Calu3 (cell line): ENCODE measurements at regions not wholly inside any gene's neighbourhood (a gene's known extent, or its start where the extent isn't known, plus 50 kb on each side); places are given as distances from the start of the nearest gene placed in this dataset.
"Not testable (repeated sequence)": the region's sequence is repeated elsewhere in the genome, so short reads cannot be mapped to it uniquely, and the experiment has no call there.

Source experiments
- BruUV-seq: library from RNA; stranded (reverse); fragments of 400-500 nt; replicated peaks from 2 replicates; lab custom pipeline; 2021; lab: Mats Ljungman, UMichigan
- CTCF ChIA-PET: fragments of 300-600 bp; sonication (Branson Sonifier 250); formaldehyde crosslinking; loops from one replicate; lab custom pipeline; 2022; ENCODE audit warnings: antibody characterized with exemption; lab: Charles Lee
- DNase-seq: peaks from one replicate; pipeline ENCODE4 v3.0.0; 2022
- H3K27ac Mint-ChIP-seq: one replicate; pipeline ENCODE4 v1.8.0; 2022; ENCODE audit warnings: mixed read lengths; ENCODE audit not compliant: unreplicated experiment
- H3K27me3 Mint-ChIP-seq: one replicate; pipeline ENCODE4 v1.8.0; 2022; ENCODE audit warnings: mixed read lengths; ENCODE audit not compliant: unreplicated experiment
- H3K36me3 Mint-ChIP-seq: one replicate; pipeline ENCODE4 v1.8.0; 2022; ENCODE audit warnings: mild to moderate bottlenecking, moderate library complexity, mixed read lengths; ENCODE audit not compliant: insufficient read depth, unreplicated experiment
- H3K4me1 Mint-ChIP-seq: one replicate; pipeline ENCODE4 v1.8.0; 2022; ENCODE audit warnings: mild to moderate bottlenecking, low read depth, mixed read lengths; ENCODE audit not compliant: unreplicated experiment
- H3K4me3 Mint-ChIP-seq: one replicate; pipeline ENCODE4 v1.8.0; 2022; ENCODE audit warnings: mild to moderate bottlenecking, low read depth, moderate library complexity, mixed read lengths; ENCODE audit not compliant: unreplicated experiment
- H3K9me3 Mint-ChIP-seq: one replicate; pipeline ENCODE4 v1.8.0; 2022; ENCODE audit warnings: low read depth, mixed read lengths; ENCODE audit not compliant: unreplicated experiment
- intact Hi-C: fragments of 100-400 bp; cut with micrococcal nuclease; formaldehyde crosslinking; loops from one replicate; pipeline ENCODE4 v1.10.0; 2022; ENCODE audit not compliant: unreplicated experiment
- TF ChIP-seq, protein P1 (sequence below): fragments of 200-600 bp; IDR thresholded peaks from one replicate; pipeline ENCODE4 v1.8.0; 2022; ENCODE audit warnings: antibody characterized with exemption; ENCODE audit not compliant: unreplicated experiment

DNA sequence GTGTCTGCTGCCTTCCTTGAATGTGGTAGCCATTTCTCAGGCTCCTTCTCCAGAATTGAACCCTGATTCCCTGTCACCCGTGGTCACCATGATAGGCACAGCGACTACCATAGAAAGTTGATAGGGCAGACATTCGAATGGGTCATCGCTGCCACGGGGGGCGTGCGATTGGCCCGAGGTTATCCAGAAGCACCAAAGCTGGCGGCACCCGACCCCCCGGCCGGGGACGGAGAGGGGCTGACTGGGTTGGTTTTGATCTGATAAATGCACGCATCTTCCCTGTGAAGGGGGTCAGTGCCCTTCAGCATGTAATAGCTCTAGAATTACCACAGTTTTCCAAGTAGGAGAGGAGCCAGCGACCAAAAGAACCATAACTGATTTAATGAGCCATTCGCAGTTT, 94.0 kb upstream of the ANKRD30BL start:
- TF ChIP-seq, protein P1, sequence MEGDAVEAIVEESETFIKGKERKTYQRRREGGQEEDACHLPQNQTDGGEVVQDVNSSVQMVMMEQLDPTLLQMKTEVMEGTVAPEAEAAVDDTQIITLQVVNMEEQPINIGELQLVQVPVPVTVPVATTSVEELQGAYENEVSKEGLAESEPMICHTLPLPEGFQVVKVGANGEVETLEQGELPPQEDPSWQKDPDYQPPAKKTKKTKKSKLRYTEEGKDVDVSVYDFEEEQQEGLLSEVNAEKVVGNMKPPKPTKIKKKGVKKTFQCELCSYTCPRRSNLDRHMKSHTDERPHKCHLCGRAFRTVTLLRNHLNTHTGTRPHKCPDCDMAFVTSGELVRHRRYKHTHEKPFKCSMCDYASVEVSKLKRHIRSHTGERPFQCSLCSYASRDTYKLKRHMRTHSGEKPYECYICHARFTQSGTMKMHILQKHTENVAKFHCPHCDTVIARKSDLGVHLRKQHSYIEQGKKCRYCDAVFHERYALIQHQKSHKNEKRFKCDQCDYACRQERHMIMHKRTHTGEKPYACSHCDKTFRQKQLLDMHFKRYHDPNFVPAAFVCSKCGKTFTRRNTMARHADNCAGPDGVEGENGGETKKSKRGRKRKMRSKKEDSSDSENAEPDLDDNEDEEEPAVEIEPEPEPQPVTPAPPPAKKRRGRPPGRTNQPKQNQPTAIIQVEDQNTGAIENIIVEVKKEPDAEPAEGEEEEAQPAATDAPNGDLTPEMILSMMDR: no peak
- DNase-seq: no peak
- H3K4me1 Mint-ChIP-seq: no peaks in the 10 kb centered on the region
- no TSS peak for BruUV-seq
- H3K4me3 Mint-ChIP-seq: no peak overlapping the region
- CTCF ChIA-PET: no interaction called here
- H3K9me3 Mint-ChIP-seq: peaks cover 8% of the 10 kb centered on the region
- H3K27me3 Mint-ChIP-seq: no peaks in the 10 kb centered on the region
- no peaks in the 10 kb centered on the region for H3K36me3 Mint-ChIP-seq
- H3K27ac Mint-ChIP-seq: peak overlapping the region; percentile 45
- intact Hi-C loops: no loop called here

DNA sequence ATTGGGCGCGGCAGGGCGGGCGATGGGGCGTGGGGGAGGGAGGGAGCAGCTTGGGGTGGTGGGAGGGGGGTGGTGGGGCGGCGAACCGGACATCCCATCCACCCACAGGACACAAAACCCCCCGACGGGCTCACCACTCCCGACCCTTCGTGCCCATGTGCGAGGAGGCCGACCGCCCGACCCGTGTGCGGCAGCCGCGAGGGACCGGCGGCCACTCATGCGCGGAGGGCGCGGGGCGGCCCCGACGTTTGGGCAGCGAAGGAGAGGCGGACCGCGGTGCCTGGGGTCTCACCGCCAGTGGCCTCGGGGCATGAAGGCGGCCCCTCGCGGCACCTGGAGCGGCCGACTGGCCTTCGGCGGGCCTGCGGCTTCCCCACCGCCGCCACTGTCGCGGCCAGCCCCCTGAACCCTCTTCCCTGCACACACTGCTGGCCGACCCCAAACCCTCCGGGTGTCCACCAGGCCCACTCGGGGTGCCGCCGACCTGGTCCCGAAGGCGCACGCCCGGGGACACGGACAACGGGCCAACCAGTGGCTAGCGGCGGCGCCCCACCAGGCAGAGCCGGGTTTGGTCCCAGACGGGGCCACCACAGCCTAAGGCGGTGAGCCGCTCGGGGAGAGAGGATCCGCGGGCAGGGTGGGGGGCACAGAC, 94.6 kb upstream of the ANKRD30BL start:
- peak overlapping the region; percentile 45 for H3K27ac Mint-ChIP-seq
- peaks cover 8% of the 10 kb centered on the region for H3K9me3 Mint-ChIP-seq
- intact Hi-C loops: no loop called here
- H3K4me1 Mint-ChIP-seq: no peaks in the 10 kb centered on the region
- CTCF ChIA-PET: no interaction called here
- DNase-seq: no peak
- no peaks in the 10 kb centered on the region for H3K36me3 Mint-ChIP-seq
- no TSS peak for BruUV-seq
- H3K27me3 Mint-ChIP-seq: no peaks in the 10 kb centered on the region
- H3K4me3 Mint-ChIP-seq: no peak overlapping the region
- TF ChIP-seq, protein P1: no peak

DNA sequence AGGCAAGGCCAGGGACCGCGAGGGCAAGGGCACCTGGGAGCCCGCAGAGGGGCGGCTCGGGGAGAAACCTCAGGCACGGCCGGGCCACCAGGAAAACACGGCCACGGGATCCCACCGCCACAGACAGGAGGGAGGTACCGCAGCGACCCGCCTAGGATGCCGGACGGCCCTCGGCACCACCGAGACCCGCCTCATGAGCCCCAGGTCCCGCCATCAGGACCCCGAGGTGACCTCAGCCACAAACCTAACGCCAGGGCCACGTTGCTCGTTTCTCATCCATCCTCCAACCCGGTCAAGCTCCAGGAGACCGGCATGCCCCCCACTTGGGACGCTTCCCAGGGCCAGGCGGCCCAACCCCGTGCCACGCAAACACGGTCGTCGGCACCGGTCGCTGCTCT, 95.2 kb upstream of the ANKRD30BL start:
- H3K27ac Mint-ChIP-seq, BruUV-seq, H3K9me3 Mint-ChIP-seq, CTCF ChIA-PET, H3K36me3 Mint-ChIP-seq, H3K4me1 Mint-ChIP-seq, intact Hi-C loops, H3K4me3 Mint-ChIP-seq, DNase-seq, H3K27me3 Mint-ChIP-seq: not testable (repeated sequence)

DNA sequence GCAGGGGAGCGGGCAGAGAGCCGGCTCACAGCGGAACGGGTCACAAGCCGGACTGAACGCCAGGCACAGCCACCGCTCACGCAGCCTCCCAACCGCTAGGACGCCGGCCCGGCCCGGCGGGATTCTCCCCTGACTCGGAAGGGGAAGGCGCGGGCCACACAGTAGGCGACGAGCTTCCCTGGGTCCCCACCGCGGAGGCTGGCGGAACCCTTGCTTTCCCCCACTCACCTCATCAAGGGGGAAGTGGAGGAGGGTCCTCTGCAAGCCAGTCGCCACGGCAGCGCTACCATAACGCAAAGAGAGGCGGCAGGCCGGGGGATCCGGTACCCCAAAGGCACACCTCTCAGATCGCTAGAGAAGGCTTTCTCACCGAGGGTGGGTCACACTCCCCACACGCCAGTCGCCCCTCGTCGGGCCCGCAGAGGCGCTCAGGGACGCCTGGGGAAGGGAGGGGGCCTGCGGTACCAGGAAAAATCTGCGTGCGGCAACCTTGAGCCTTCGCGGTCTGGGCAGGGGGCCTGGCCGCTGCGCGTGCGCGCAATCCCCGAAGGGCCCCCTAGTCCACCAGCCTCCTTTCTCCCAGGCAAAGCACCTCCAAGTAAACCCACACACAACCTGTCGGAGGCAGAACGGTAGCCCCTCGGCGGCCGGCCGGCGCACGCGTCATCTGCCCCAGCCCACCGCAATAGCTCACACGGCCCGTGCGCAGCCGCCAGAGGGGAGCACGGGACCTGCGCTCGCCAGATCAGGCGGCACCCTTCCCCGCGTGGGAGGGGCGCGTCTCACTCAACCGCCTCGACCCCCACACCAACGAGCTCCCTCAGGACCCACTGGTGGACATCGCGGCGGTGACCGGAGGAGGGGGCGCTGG, 95.8 kb upstream of the ANKRD30BL start:
- intact Hi-C loops: not testable (repeated sequence)

GRCh38 chr2:132259276-132259675, 97.5 kb upstream of the ANKRD30BL start:
- H3K4me1 Mint-ChIP-seq, CTCF ChIA-PET: not testable (repeated sequence)

More for the DNA sequence above, 95.8 kb upstream of the ANKRD30BL start:
- H3K4me1 Mint-ChIP-seq, H3K9me3 Mint-ChIP-seq, H3K27ac Mint-ChIP-seq, BruUV-seq, DNase-seq, H3K4me3 Mint-ChIP-seq, H3K27me3 Mint-ChIP-seq, H3K36me3 Mint-ChIP-seq, CTCF ChIA-PET: not testable (repeated sequence)

GRCh38 chr2:132265595-132265994, 103.8 kb upstream of the ANKRD30BL start:
- CTCF ChIA-PET, H3K9me3 Mint-ChIP-seq, H3K4me3 Mint-ChIP-seq, BruUV-seq, H3K27me3 Mint-ChIP-seq, H3K36me3 Mint-ChIP-seq, H3K27ac Mint-ChIP-seq, DNase-seq, H3K4me1 Mint-ChIP-seq: not testable (repeated sequence)
- intact Hi-C loops: loop anchor here (5.0 to 10.0 kb wide), 2 partner anchors 179 to 402 kb away; no protein-coding TSS in a partner anchor

More at GRCh38 chr2:132259276-132259675, 97.5 kb upstream of the ANKRD30BL start:
- BruUV-seq, H3K4me3 Mint-ChIP-seq, intact Hi-C loops, H3K36me3 Mint-ChIP-seq, H3K27ac Mint-ChIP-seq, H3K9me3 Mint-ChIP-seq, H3K27me3 Mint-ChIP-seq, DNase-seq: not testable (repeated sequence)
